Astrocyte of the spinal cord (primary cell): ENCODE measurements at regions not wholly inside any gene's neighbourhood (a gene's known extent, or its start where the extent isn't known, plus 50 kb on each side); places are given as distances from the start of the nearest gene placed in this dataset.

Experiments
- DNase-seq: peaks from one replicate; pipeline ENCODE4 v3.0.0; 2011; ENCODE audit warnings: low read depth, low spot score
- H3K4me3 ChIP-seq: 2 replicates; pipeline ENCODE4 v1.5.1; 2011; ENCODE audit warnings: low read depth, mild to moderate bottlenecking, low read length, moderate library complexity
- in situ Hi-C: cut with HindIII; loops from 2 replicates; pipeline ENCODE4 v1.10.0; 2017; ENCODE audit warnings: low sequenced_read_pairs
- TF ChIP-seq, protein P1 (sequence below): IDR thresholded peaks from 2 replicates; pipeline ENCODE4 v1.5.1; 2012; ENCODE audit warnings: low read depth, mild to moderate bottlenecking, low read length, inconsistent platforms

GRCh38 chr5:164487939-164488338, 982.5 kb downstream of the MAT2B start:
- no peak for DNase-seq
- TF ChIP-seq, protein P1, sequence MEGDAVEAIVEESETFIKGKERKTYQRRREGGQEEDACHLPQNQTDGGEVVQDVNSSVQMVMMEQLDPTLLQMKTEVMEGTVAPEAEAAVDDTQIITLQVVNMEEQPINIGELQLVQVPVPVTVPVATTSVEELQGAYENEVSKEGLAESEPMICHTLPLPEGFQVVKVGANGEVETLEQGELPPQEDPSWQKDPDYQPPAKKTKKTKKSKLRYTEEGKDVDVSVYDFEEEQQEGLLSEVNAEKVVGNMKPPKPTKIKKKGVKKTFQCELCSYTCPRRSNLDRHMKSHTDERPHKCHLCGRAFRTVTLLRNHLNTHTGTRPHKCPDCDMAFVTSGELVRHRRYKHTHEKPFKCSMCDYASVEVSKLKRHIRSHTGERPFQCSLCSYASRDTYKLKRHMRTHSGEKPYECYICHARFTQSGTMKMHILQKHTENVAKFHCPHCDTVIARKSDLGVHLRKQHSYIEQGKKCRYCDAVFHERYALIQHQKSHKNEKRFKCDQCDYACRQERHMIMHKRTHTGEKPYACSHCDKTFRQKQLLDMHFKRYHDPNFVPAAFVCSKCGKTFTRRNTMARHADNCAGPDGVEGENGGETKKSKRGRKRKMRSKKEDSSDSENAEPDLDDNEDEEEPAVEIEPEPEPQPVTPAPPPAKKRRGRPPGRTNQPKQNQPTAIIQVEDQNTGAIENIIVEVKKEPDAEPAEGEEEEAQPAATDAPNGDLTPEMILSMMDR = no peak
- in situ Hi-C loops = no loop called here
- H3K4me3 ChIP-seq = no peak overlapping the region

DNA sequence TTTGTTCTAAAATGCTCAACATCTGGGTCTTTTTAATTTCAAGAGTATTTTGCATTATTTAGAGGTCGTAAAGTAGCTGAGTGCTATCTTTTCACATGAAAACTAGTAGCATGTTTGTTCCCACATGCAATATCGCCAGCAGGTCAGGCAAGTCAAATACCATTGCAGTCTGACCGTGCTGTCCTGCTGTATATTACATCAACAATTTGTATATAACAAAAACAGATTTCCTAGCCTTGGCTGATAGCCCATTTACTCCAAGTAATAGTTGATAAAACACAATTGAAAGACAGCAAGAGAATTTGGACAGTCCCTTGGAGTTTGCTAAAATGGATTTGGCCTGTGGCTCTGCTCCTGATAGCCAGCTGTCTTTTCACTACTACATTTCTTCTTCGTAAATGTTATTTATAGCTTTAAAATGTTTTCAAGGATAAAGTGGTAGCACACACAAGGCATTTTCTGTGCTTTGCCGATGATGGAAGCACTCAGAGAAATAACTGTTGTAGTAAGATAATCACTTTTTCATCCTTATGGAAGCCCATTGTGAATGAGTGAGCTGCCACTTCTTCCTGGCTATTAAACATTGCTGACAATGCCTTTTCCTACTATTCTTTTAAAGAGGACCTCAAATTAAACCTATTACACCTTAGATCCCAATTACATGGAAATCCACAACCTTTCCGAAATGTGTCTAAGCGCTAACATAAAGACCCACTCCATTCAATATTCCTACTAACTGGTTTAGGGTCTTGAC, 992.1 kb downstream of the MAT2B start:
- in situ Hi-C loops = no loop called here
- DNase-seq = no peak
- TF ChIP-seq, protein P1 = no peak
- H3K4me3 ChIP-seq = no peak overlapping the region

DNA sequence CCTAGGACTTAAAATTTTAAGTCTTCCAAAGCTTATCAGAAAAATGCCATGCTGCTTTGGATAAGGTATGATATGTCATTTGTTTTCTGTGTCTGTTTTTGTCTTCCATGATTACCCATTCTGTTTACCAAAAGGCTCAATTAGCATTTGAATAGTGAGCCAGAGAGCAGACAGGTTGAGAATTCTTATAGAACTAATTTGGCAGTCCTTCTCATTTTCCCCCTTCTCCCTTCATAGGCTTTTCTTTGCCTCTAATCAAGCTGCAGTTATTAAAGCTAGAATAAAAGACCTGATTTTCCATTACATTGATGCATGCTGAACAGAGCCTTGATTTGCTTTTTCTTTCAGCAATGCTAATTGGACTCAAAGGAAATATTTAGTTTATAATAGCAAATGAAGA, 993.0 kb downstream of the MAT2B start:
- TF ChIP-seq, protein P1 = no peak
- in situ Hi-C loops = no loop called here
- DNase-seq = no peak
- H3K4me3 ChIP-seq = no peak overlapping the region

GRCh38 chr5:164500856-164501255, 995.4 kb downstream of the MAT2B start:
- TF ChIP-seq, protein P1 = no peak
- no peak overlapping the region for H3K4me3 ChIP-seq
- in situ Hi-C loops = no loop called here

DNA sequence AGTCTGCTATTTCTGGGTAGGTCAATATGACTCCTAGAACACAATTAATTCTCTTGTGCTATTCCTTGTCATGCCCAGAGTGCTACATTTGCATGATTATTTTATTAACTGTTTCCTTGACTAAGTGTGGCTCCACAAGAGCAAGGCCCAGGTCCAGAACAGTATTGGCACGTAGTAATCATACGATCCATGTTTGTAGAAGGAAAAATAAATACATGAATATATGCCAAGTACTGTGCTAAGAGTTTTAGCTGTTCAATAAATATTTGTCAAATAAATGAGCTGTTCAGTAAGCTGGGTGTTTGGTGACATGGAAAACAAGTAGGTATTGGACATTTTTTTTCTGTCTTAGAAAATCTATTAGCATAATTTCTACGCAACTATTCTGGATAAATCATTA, 995.9 kb downstream of the MAT2B start:
- in situ Hi-C loops = no loop called here
- H3K4me3 ChIP-seq = no peak overlapping the region
- TF ChIP-seq, protein P1 = no peak
- no peak for DNase-seq

More at GRCh38 chr5:164500856-164501255, 995.4 kb downstream of the MAT2B start:
- no peak for DNase-seq

GRCh38 chr5:164504141-164504772, 998.8 kb downstream of the MAT2B start:
- no peak overlapping the region for H3K4me3 ChIP-seq
- in situ Hi-C loops = no loop called here
- DNase-seq = peak; percentile 60
- TF ChIP-seq, protein P1 = peak; percentile 78
